Transverse colon (tissue), 3 donors: ENCODE measurements at regions not wholly inside any gene's neighbourhood (a gene's known extent, or its start where the extent isn't known, plus 50 kb on each side); places are given as distances from the start of the nearest gene placed in this dataset.

Experiments
- CTCF ChIP-seq, 5 experiments: fragments of 200-600 bp in 3 of 5; fragments of 450-650 bp in 2 of 5; sonication (generic) in 3 of 5; IDR thresholded peaks; 1 replicate in 2 of 5; 2 replicates in 3 of 5; pipeline ENCODE4 v1.5.1; 2016 to 2017; ENCODE audit warnings: antibody characterized with exemption in 5 of 5, inconsistent platforms in 3 of 5, mild to moderate bottlenecking in 2 of 5, moderate library complexity in 1 of 5
- EP300 ChIP-seq: sonication (generic); formaldehyde crosslinking; IDR thresholded peaks from one replicate; pipeline ENCODE4 v1.6.1; 2017; ENCODE audit warnings: antibody characterized with exemption, low read depth

GRCh38 chr11:111120161-111120560, 125.4 kb upstream of the POU2AF2 start:
- no peak for TF ChIP-seq CTCF (IDR thresholded peaks at IDR 0.05)
- no peak for TF ChIP-seq EP300
